ENCODE measurements at regions not wholly inside any gene's neighbourhood (a gene's known extent, or its start where the extent isn't known, plus 50 kb on each side); places are given as distances from the start of the nearest gene placed in this dataset.

DNA sequence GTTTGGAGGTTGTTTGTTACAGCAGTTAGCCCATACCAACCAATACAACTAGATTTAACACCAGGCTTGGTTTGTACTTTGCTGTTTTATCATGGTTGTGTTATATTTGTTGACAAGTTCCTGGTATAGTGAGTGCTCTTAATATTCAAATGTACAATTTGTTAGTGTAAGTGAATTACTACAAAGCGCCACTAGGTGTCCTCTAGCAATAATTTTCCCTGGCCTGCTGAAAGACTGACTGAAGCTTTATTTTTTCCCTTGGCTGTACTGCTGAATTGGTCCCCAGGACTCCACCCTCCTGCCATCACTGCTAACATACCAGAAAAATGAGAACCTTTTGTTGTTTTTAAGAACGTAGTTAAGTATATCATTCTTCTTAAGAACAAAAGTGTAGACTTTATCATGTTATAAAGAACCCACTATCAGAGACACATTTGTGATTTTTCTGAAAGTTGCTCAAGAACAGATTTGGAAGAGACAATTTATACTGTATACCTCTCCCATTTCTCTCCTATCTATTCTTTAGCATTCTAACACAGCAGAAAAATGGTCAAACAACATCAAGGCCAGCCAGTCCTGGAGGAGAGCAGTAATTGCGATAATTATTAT lies 75.3 kb upstream of the FAR2 start:
- Histone ChIP-seq H3K4me1 (ENCODE audit: control insufficient read depth, extremely low read depth, insufficient read depth, low read length) (peaks cover 13% of the 10 kb centered on the region), H2AFZ (ENCODE audit: control insufficient read depth, low read length) (peak overlapping the region; percentile 52), H4K20me1 (ENCODE audit: control insufficient read depth, extremely low read depth, insufficient read depth, low read length) (no peaks in the 10 kb centered on the region), H3K4me3 (ENCODE audit: control insufficient read depth in 2 of 3, extremely low read depth in 1 of 3, insufficient read depth in 2 of 3, low read depth in 1 of 3, low read length in 3 of 3) (no peak overlapping the region), H3K9me3 (ENCODE audit: control insufficient read depth, low read depth, low read length) (no peaks in the 10 kb centered on the region), H3K4me2 (ENCODE audit: control insufficient read depth, extremely low read depth, insufficient read depth, low read depth, low read length) (no peak overlapping the region), H3K9me1 (ENCODE audit: control insufficient read depth, extremely low read depth, insufficient read depth, low read length) (no peaks in the 10 kb centered on the region), H3K27me3 (ENCODE audit: control insufficient read depth, extremely low read depth, insufficient read depth, low read length) (no peaks in the 10 kb centered on the region), H3K9ac (ENCODE audit: control insufficient read depth, extremely low read depth, insufficient read depth, low read length) (no peak overlapping the region), H3K36me3 (ENCODE audit: control insufficient read depth in 2 of 2, extremely low read depth in 1 of 2, insufficient read depth in 2 of 2, low read length in 2 of 2) (no peaks in the 10 kb centered on the region), H3K27ac (ENCODE audit: control insufficient read depth, insufficient read depth, low read length) (peak overlapping the region; percentile 31), H3K79me2 (ENCODE audit: control insufficient read depth, insufficient read depth, low read length) (no peaks in the 10 kb centered on the region)
- DNase-seq (ENCODE audit: low read depth, low spot score) (no peak), FAIRE-seq (peak; percentile 69)
- no peak for TF ChIP-seq EZH2 (IDR thresholded peaks at IDR 0.05; ENCODE audit: low read length)
- TF ChIP-seq, protein P1, sequence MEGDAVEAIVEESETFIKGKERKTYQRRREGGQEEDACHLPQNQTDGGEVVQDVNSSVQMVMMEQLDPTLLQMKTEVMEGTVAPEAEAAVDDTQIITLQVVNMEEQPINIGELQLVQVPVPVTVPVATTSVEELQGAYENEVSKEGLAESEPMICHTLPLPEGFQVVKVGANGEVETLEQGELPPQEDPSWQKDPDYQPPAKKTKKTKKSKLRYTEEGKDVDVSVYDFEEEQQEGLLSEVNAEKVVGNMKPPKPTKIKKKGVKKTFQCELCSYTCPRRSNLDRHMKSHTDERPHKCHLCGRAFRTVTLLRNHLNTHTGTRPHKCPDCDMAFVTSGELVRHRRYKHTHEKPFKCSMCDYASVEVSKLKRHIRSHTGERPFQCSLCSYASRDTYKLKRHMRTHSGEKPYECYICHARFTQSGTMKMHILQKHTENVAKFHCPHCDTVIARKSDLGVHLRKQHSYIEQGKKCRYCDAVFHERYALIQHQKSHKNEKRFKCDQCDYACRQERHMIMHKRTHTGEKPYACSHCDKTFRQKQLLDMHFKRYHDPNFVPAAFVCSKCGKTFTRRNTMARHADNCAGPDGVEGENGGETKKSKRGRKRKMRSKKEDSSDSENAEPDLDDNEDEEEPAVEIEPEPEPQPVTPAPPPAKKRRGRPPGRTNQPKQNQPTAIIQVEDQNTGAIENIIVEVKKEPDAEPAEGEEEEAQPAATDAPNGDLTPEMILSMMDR (optimal IDR thresholded peaks at IDR 0.05 in 1 of 3, IDR thresholded peaks at IDR 0.05 in 1 of 3, conservative IDR thresholded peaks at IDR 0.05 in 1 of 3; ENCODE audit: extremely low read depth in 1 of 3, insufficient read depth in 2 of 3, low read length in 3 of 3), result peak; percentile 23 to 57 (median 52)
- dilution Hi-C loops (cut with MboI; ENCODE audit: extremely low pct_ligation_motif_present, low sequenced_read_pairs), result no loop called here

- Histone ChIP-seq H4K20me1 (ENCODE audit: control insufficient read depth, extremely low read depth, insufficient read depth, low read length) (no peaks in the 10 kb centered on the region), H3K9me1 (ENCODE audit: control insufficient read depth, extremely low read depth, insufficient read depth, low read length) (no peaks in the 10 kb centered on the region), H3K27me3 (ENCODE audit: control insufficient read depth, extremely low read depth, insufficient read depth, low read length) (no peaks in the 10 kb centered on the region), H3K4me3 (ENCODE audit: control insufficient read depth in 2 of 3, extremely low read depth in 1 of 3, insufficient read depth in 2 of 3, low read depth in 1 of 3, low read length in 3 of 3) (no peak overlapping the region), H3K79me2 (ENCODE audit: control insufficient read depth, insufficient read depth, low read length) (no peaks in the 10 kb centered on the region), H3K9ac (ENCODE audit: control insufficient read depth, extremely low read depth, insufficient read depth, low read length) (no peak overlapping the region), H3K36me3 (ENCODE audit: control insufficient read depth in 2 of 2, extremely low read depth in 1 of 2, insufficient read depth in 2 of 2, low read length in 2 of 2) (no peaks in the 10 kb centered on the region), H3K27ac (ENCODE audit: control insufficient read depth, insufficient read depth, low read length) (no peak overlapping the region), H3K9me3 (ENCODE audit: control insufficient read depth, low read depth, low read length) (no peaks in the 10 kb centered on the region), H3K4me1 (ENCODE audit: control insufficient read depth, extremely low read depth, insufficient read depth, low read length) (peaks cover 15% of the 10 kb centered on the region), H3K4me2 (ENCODE audit: control insufficient read depth, extremely low read depth, insufficient read depth, low read depth, low read length) (no peak overlapping the region), H2AFZ (ENCODE audit: control insufficient read depth, low read length) (no peak overlapping the region)
- DNase-seq (ENCODE audit: low read depth, low spot score), result no peak
- dilution Hi-C loops (cut with MboI; ENCODE audit: extremely low pct_ligation_motif_present, low sequenced_read_pairs), result no loop called here
- FAIRE-seq, result no peak
- TF ChIP-seq, protein P1 (optimal IDR thresholded peaks at IDR 0.05 in 1 of 3, IDR thresholded peaks at IDR 0.05 in 1 of 3, conservative IDR thresholded peaks at IDR 0.05 in 1 of 3; ENCODE audit: extremely low read depth in 1 of 3, insufficient read depth in 2 of 3, low read length in 3 of 3), result no peak
- TF ChIP-seq EZH2 (IDR thresholded peaks at IDR 0.05; ENCODE audit: low read length), result no peak
These were observed 68.0 kb upstream of the FAR2 start for GRCh38 chr12:29081101-29081500.

Measured in keratinocyte (primary cell).